ENCODE measurements at regions not wholly inside any gene's neighbourhood (a gene's known extent, or its start where the extent isn't known, plus 50 kb on each side); places are given as distances from the start of the nearest gene placed in this dataset.
"Not testable (repeated sequence)": the region's sequence is repeated elsewhere in the genome, so short reads cannot be mapped to it uniquely, and the experiment has no call there.

DNA sequence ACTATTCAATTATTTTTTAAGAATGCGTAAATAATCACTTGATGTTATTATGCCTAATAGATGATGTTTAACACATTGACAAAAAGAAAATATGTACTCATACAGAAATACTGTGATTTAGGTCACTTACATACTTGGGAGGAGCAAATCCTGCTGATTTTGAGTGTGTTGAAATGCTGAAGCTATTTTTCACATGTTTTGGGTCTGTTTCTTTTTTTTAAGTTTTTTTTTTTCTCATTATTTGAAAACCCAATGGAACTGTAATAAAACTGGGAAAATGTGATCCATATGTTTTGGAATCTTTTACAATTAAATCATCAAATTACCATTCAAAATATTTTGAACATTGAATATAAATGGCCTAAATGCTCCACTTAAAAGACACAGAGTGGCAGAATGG lies 366.2 kb upstream of the ADAMTS5 start:
- peaks cover 3% of the 10 kb centered on the region for H3K9me3 ChIP-seq (ENCODE audit: control insufficient read depth, low read length)
- no peaks in the 10 kb centered on the region for H3K36me3 ChIP-seq (ENCODE audit: control insufficient read depth, insufficient read depth, low read length)
- no peak overlapping the region for H3K27ac ChIP-seq (ENCODE audit: insufficient read depth, low read length, poor library complexity, severe bottlenecking)
- no peaks in the 10 kb centered on the region for H3K4me1 ChIP-seq (ENCODE audit: control insufficient read depth, insufficient read depth, low read length, poor library complexity, severe bottlenecking)
- DNase-seq = no peak
- no peaks in the 10 kb centered on the region for H3K27me3 ChIP-seq (replicated peaks; ENCODE audit: control insufficient read depth, insufficient read depth, low read length, poor library complexity, severe bottlenecking)
- no peak overlapping the region for H3K4me3 ChIP-seq (ENCODE audit: insufficient read depth, low read depth, low read length, poor library complexity, severe bottlenecking)

GRCh38 chr21:27329255-27329851 lies 362.5 kb upstream of the ADAMTS5 start:
- H3K9me3 ChIP-seq (ENCODE audit: control insufficient read depth, low read length) = peaks cover 3% of the 10 kb centered on the region
- H3K4me1 ChIP-seq (ENCODE audit: control insufficient read depth, insufficient read depth, low read length, poor library complexity, severe bottlenecking) = no peaks in the 10 kb centered on the region
- H3K36me3 ChIP-seq (ENCODE audit: control insufficient read depth, insufficient read depth, low read length) = no peaks in the 10 kb centered on the region
- H3K4me3 ChIP-seq (ENCODE audit: insufficient read depth, low read depth, low read length, poor library complexity, severe bottlenecking) = no peak overlapping the region
- no peak for DNase-seq
- no peaks in the 10 kb centered on the region for H3K27me3 ChIP-seq (replicated peaks; ENCODE audit: control insufficient read depth, insufficient read depth, low read length, poor library complexity, severe bottlenecking)
- H3K27ac ChIP-seq (ENCODE audit: insufficient read depth, low read length, poor library complexity, severe bottlenecking) = no peak overlapping the region

DNA sequence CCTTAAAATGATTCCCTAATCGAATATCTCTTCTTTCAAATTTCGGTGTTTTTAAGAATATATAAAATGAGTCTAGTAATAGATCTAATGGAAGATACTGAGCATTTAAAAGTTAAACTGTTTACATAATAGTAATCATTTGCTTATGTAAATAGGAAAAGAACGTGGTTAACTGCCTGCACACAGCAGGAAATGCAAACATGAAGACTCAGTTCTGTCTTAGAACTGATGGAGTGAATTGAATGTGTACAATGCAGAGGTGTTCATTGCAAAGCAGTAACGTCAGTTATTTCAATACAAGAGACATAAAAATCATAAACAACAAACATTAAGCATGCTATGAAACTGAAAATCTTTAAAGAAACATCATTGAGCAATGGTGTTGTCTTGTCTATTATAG lies 359.4 kb upstream of the ADAMTS5 start:
- DNase-seq = no peak
- H3K27me3 ChIP-seq (replicated peaks; ENCODE audit: control insufficient read depth, insufficient read depth, low read length, poor library complexity, severe bottlenecking) = no peaks in the 10 kb centered on the region
- no peak overlapping the region for H3K4me3 ChIP-seq (ENCODE audit: insufficient read depth, low read depth, low read length, poor library complexity, severe bottlenecking)
- H3K27ac ChIP-seq (ENCODE audit: insufficient read depth, low read length, poor library complexity, severe bottlenecking) = no peak overlapping the region
- no peaks in the 10 kb centered on the region for H3K9me3 ChIP-seq (ENCODE audit: control insufficient read depth, low read length)
- H3K4me1 ChIP-seq (ENCODE audit: control insufficient read depth, insufficient read depth, low read length, poor library complexity, severe bottlenecking) = no peaks in the 10 kb centered on the region
- no peaks in the 10 kb centered on the region for H3K36me3 ChIP-seq (ENCODE audit: control insufficient read depth, insufficient read depth, low read length)

- no peak overlapping the region for H3K27ac ChIP-seq (ENCODE audit: insufficient read depth, low read length, poor library complexity, severe bottlenecking)
- H3K9me3 ChIP-seq (ENCODE audit: control insufficient read depth, low read length) = no peaks in the 10 kb centered on the region
- H3K27me3 ChIP-seq (replicated peaks; ENCODE audit: control insufficient read depth, insufficient read depth, low read length, poor library complexity, severe bottlenecking) = no peaks in the 10 kb centered on the region
- H3K4me1 ChIP-seq (ENCODE audit: control insufficient read depth, insufficient read depth, low read length, poor library complexity, severe bottlenecking) = no peaks in the 10 kb centered on the region
- no peaks in the 10 kb centered on the region for H3K36me3 ChIP-seq (ENCODE audit: control insufficient read depth, insufficient read depth, low read length)
- DNase-seq = no peak
- H3K4me3 ChIP-seq (ENCODE audit: insufficient read depth, low read depth, low read length, poor library complexity, severe bottlenecking) = no peak overlapping the region
Observed at GRCh38 chr21:27323331-27323730, 356.4 kb upstream of the ADAMTS5 start.

GRCh38 chr21:27321791-27322190 lies 354.9 kb upstream of the ADAMTS5 start:
- DNase-seq = no peak

GRCh38 chr21:27320868-27321267 lies 354.0 kb upstream of the ADAMTS5 start:
- Histone ChIP-seq H3K4me3 (ENCODE audit: insufficient read depth, low read depth, low read length, poor library complexity, severe bottlenecking) (no peak overlapping the region), H3K27ac (ENCODE audit: insufficient read depth, low read length, poor library complexity, severe bottlenecking) (no peak overlapping the region), H3K4me1 (ENCODE audit: control insufficient read depth, insufficient read depth, low read length, poor library complexity, severe bottlenecking) (no peaks in the 10 kb centered on the region), H3K9me3 (ENCODE audit: control insufficient read depth, low read length) (no peaks in the 10 kb centered on the region), H3K36me3 (ENCODE audit: control insufficient read depth, insufficient read depth, low read length) (no peaks in the 10 kb centered on the region), H3K27me3 (replicated peaks; ENCODE audit: control insufficient read depth, insufficient read depth, low read length, poor library complexity, severe bottlenecking) (no peaks in the 10 kb centered on the region)
- no peak for DNase-seq

More at GRCh38 chr21:27321791-27322190, 354.9 kb upstream of the ADAMTS5 start:
- Histone ChIP-seq H3K4me1 (ENCODE audit: control insufficient read depth, insufficient read depth, low read length, poor library complexity, severe bottlenecking) (no peaks in the 10 kb centered on the region), H3K36me3 (ENCODE audit: control insufficient read depth, insufficient read depth, low read length) (no peaks in the 10 kb centered on the region), H3K4me3 (ENCODE audit: insufficient read depth, low read depth, low read length, poor library complexity, severe bottlenecking) (no peak overlapping the region), H3K9me3 (ENCODE audit: control insufficient read depth, low read length) (no peaks in the 10 kb centered on the region), H3K27me3 (replicated peaks; ENCODE audit: control insufficient read depth, insufficient read depth, low read length, poor library complexity, severe bottlenecking) (no peaks in the 10 kb centered on the region), H3K27ac (ENCODE audit: insufficient read depth, low read length, poor library complexity, severe bottlenecking) (no peak overlapping the region)

DNA sequence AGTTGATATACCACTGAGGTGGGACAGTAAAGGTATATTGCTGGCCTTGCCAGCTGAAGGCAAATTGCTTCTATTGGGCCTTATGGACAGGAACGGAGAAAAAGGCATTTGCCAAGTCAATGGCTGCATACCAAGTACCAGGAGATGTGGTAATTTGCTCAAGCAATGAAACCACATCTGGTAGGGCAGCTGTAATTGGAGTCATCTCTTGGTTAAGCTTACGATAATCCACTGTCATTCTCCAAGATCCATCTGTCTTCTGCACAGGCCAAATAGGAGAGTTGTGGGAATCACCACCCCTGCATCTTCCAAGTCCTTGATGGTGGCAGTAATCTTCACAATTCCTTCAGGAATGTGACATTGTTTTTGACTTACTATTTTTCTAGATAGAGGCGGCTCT lies 350.7 kb upstream of the ADAMTS5 start:
- H3K36me3 ChIP-seq (ENCODE audit: control insufficient read depth, insufficient read depth, low read length); H3K9me3 ChIP-seq (ENCODE audit: control insufficient read depth, low read length); DNase-seq; H3K4me3 ChIP-seq (ENCODE audit: insufficient read depth, low read depth, low read length, poor library complexity, severe bottlenecking); H3K27me3 ChIP-seq (replicated peaks; ENCODE audit: control insufficient read depth, insufficient read depth, low read length, poor library complexity, severe bottlenecking); H3K27ac ChIP-seq (ENCODE audit: insufficient read depth, low read length, poor library complexity, severe bottlenecking); H3K4me1 ChIP-seq (ENCODE audit: control insufficient read depth, insufficient read depth, low read length, poor library complexity, severe bottlenecking): not testable (repeated sequence)

- H3K27ac ChIP-seq (ENCODE audit: insufficient read depth, low read length, poor library complexity, severe bottlenecking) = no peak overlapping the region
- no peak overlapping the region for H3K4me3 ChIP-seq (ENCODE audit: insufficient read depth, low read depth, low read length, poor library complexity, severe bottlenecking)
- DNase-seq = no peak
- H3K4me1 ChIP-seq (ENCODE audit: control insufficient read depth, insufficient read depth, low read length, poor library complexity, severe bottlenecking) = no peaks in the 10 kb centered on the region
- H3K27me3 ChIP-seq (replicated peaks; ENCODE audit: control insufficient read depth, insufficient read depth, low read length, poor library complexity, severe bottlenecking) = no peaks in the 10 kb centered on the region
- no peaks in the 10 kb centered on the region for H3K36me3 ChIP-seq (ENCODE audit: control insufficient read depth, insufficient read depth, low read length)
- no peaks in the 10 kb centered on the region for H3K9me3 ChIP-seq (ENCODE audit: control insufficient read depth, low read length)
Observed at GRCh38 chr21:27315373-27315772, 348.5 kb upstream of the ADAMTS5 start.

DNA sequence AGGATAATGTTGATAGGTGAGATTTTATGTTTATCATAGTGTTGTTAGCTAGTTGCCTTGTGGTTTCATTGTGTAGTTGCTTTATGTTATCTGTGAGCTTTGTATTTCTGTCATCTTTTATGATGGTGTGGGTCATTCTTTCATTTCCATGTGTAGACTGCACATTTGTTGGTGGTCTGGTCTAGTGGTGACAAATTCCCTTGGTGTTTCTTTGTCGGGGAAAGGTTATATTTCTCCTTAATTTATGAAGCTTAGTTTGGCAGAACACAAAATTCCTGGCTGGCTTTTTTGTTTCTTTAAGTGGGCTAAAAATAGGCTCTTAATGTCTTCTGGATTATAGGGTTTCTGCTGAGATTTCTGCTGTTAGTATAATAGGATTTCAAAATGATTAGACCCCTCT lies 347.2 kb upstream of the ADAMTS5 start:
- no peak overlapping the region for H3K4me3 ChIP-seq (ENCODE audit: insufficient read depth, low read depth, low read length, poor library complexity, severe bottlenecking)
- H3K27me3 ChIP-seq (replicated peaks; ENCODE audit: control insufficient read depth, insufficient read depth, low read length, poor library complexity, severe bottlenecking) = no peaks in the 10 kb centered on the region
- H3K4me1 ChIP-seq (ENCODE audit: control insufficient read depth, insufficient read depth, low read length, poor library complexity, severe bottlenecking) = no peaks in the 10 kb centered on the region
- H3K27ac ChIP-seq (ENCODE audit: insufficient read depth, low read length, poor library complexity, severe bottlenecking) = no peak overlapping the region
- no peaks in the 10 kb centered on the region for H3K9me3 ChIP-seq (ENCODE audit: control insufficient read depth, low read length)
- no peak for DNase-seq
- H3K36me3 ChIP-seq (ENCODE audit: control insufficient read depth, insufficient read depth, low read length) = no peaks in the 10 kb centered on the region

DNA sequence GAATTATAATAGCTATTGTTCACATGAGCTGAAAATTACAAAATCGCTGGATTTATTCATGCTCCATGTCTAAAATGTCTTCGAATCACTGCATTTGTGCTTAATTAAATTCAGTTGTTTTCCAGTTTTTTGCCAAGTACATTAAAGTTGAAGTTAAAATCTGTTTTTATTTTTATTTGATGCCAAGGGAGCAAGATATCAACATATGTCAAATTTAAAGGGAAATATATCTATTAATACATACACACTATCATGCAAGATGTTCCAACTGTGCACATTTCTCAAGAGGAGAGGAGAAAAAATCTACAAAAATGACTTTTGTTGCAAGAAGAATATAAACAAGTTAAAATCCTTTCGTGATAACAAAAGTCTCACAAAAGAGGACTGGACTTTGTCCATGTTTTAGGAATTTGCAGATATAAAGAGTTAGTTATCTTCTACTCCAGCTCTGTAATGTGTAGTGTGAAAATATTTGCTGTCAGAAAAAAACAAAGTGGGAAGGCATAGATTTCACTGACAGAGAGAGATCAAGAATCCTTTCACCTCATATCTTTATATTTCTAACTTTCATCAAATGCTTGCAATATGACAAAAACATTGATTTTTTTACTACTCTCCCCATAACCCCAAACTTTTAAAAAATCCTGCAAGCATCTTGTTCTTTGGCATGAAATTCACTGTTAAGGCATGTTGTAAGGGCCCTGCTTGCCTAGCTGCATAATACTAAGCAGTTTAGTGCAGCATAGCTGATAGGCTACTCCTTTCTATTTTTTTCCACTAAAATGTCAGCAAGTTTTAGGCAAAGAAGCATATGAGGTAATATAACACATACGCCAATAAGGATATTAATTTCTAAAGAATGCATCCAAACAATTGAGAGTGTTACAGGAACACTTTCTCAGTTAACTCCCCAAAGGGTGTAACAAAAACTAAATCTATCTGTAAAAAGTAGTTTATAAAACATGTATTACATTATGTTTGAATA lies 340.2 kb upstream of the ADAMTS5 start:
- DNase-seq = no peak
- H3K27ac ChIP-seq (ENCODE audit: insufficient read depth, low read length, poor library complexity, severe bottlenecking) = no peak overlapping the region
- H3K4me1 ChIP-seq (ENCODE audit: control insufficient read depth, insufficient read depth, low read length, poor library complexity, severe bottlenecking) = no peaks in the 10 kb centered on the region
- no peak overlapping the region for H3K4me3 ChIP-seq (ENCODE audit: insufficient read depth, low read depth, low read length, poor library complexity, severe bottlenecking)
- H3K36me3 ChIP-seq (ENCODE audit: control insufficient read depth, insufficient read depth, low read length) = no peaks in the 10 kb centered on the region
- H3K9me3 ChIP-seq (ENCODE audit: control insufficient read depth, low read length) = no peaks in the 10 kb centered on the region
- no peaks in the 10 kb centered on the region for H3K27me3 ChIP-seq (replicated peaks; ENCODE audit: control insufficient read depth, insufficient read depth, low read length, poor library complexity, severe bottlenecking)

Data from effector memory CD4-positive, alpha-beta T cell (primary cell).